DOHH2 (cell line): ENCODE measurements at regions not wholly inside any gene's neighbourhood (a gene's known extent, or its start where the extent isn't known, plus 50 kb on each side); places are given as distances from the start of the nearest gene placed in this dataset.
"Not testable (repeated sequence)": the region's sequence is repeated elsewhere in the genome, so short reads cannot be mapped to it uniquely, and the experiment has no call there.

Experiments used
- H3F3A ChIP-seq: fragments of 200-600 bp; sonication (generic), shearing (Covaris generic); 2 replicates; pipeline ENCODE4 v1.6.0; 2016; ENCODE audit warnings: antibody characterized with exemption, mild to moderate bottlenecking; ENCODE audit not compliant: control insufficient read depth, insufficient read depth
- H3K27ac ChIP-seq: fragments of 200-600 bp; sonication (generic); 2 replicates; pipeline ENCODE4 v1.5.1; 2014; ENCODE audit warnings: low read depth, mild to moderate bottlenecking, low read length, moderate library complexity
- H3K27me3 ChIP-seq: fragments of 200-600 bp; sonication (generic); 2 replicates; pipeline ENCODE4 v1.6.1; 2014; ENCODE audit warnings: mild to moderate bottlenecking, low read length, mixed read lengths; ENCODE audit not compliant: control insufficient read depth
- H3K36me3 ChIP-seq: fragments of 200-600 bp; sonication (generic); 2 replicates; pipeline ENCODE4 v1.6.1; 2014; ENCODE audit warnings: mild to moderate bottlenecking, low read length, moderate library complexity, mixed read lengths; ENCODE audit not compliant: control insufficient read depth
- H3K4me1 ChIP-seq: fragments of 200-600 bp; sonication (generic); 2 replicates; pipeline ENCODE4 v1.6.1; 2014; ENCODE audit warnings: mild to moderate bottlenecking, low read length, mixed read lengths; ENCODE audit not compliant: control insufficient read depth
- H3K4me2 ChIP-seq: fragments of 200-600 bp; sonication (generic); 2 replicates; pipeline ENCODE4 v1.6.0; 2014; ENCODE audit warnings: mild to moderate bottlenecking, low read length, moderate library complexity
- H3K4me3 ChIP-seq: fragments of 200-600 bp; sonication (generic); 2 replicates; pipeline ENCODE4 v1.5.1; 2014; ENCODE audit warnings: mild to moderate bottlenecking, low read length, mixed read lengths
- H3K79me2 ChIP-seq: fragments of 200-600 bp; sonication (generic); 2 replicates; pipeline ENCODE4 v1.6.1; 2014; ENCODE audit warnings: mild to moderate bottlenecking, low read length, mixed read lengths; ENCODE audit not compliant: control insufficient read depth
- H3K9me2 ChIP-seq: fragments of 200-600 bp; sonication (generic); replicated peaks from 2 replicates; pipeline ENCODE4 v1.6.1; 2014; ENCODE audit warnings: mild to moderate bottlenecking, low read length, mixed read lengths; ENCODE audit not compliant: control insufficient read depth
- H3K9me3 ChIP-seq: fragments of 200-600 bp; sonication (generic); 2 replicates; pipeline ENCODE4 v1.6.1; 2014; ENCODE audit warnings: antibody characterized with exemption, low read length, mixed read lengths; ENCODE audit not compliant: control insufficient read depth, insufficient read depth
- H4K20me1 ChIP-seq: fragments of 200-600 bp; sonication (generic); 2 replicates; pipeline ENCODE4 v1.6.0; 2014; ENCODE audit warnings: low read depth, mild to moderate bottlenecking, antibody characterized with exemption, low read length, moderate library complexity; ENCODE audit not compliant: control insufficient read depth, insufficient read depth
- CTCF ChIP-seq: fragments of 200-600 bp; sonication (generic); IDR thresholded peaks from one replicate; pipeline ENCODE4 v1.5.1; 2014; ENCODE audit warnings: antibody characterized with exemption, mild to moderate bottlenecking, low read depth, low read length; ENCODE audit not compliant: poor library complexity, severe bottlenecking
- EZH2phosphoT487 ChIP-seq: fragments of 200-600 bp; sonication (generic); IDR thresholded peaks from 2 replicates; pipeline ENCODE4 v1.6.1; 2017; ENCODE audit warnings: borderline replicate concordance, mild to moderate bottlenecking, antibody characterized with exemption, low read length, moderate library complexity, mixed read lengths

- Histone ChIP-seq H3K4me2 (no peak overlapping the region), H3F3A (no peaks in the 10 kb centered on the region), H3K9me2 (no peaks in the 10 kb centered on the region), H3K9me3 (no peaks in the 10 kb centered on the region), H3K4me1 (no peaks in the 10 kb centered on the region), H3K79me2 (no peaks in the 10 kb centered on the region), H3K36me3 (no peaks in the 10 kb centered on the region), H3K4me3 (no peak overlapping the region), H3K27ac (no peak overlapping the region), H4K20me1 (no peaks in the 10 kb centered on the region), H3K27me3 (no peaks in the 10 kb centered on the region)
- TF ChIP-seq CTCF (no peak), EZH2phosphoT487 (no peak)
These were observed 170.9 kb upstream of the EXOC2 start for GRCh38 chr6:863831-864230.

GRCh38 chr6:863127-863526 lies 170.2 kb upstream of the EXOC2 start:
- not testable (repeated sequence) for H3K9me2 ChIP-seq, H4K20me1 ChIP-seq, H3K4me2 ChIP-seq, H3K4me3 ChIP-seq, H3K4me1 ChIP-seq, H3K27me3 ChIP-seq, H3K9me3 ChIP-seq, H3F3A ChIP-seq, H3K36me3 ChIP-seq, H3K27ac ChIP-seq, H3K79me2 ChIP-seq

- TF ChIP-seq CTCF: no peak
- no peak overlapping the region for H3K27ac ChIP-seq
These were observed 167.0 kb upstream of the EXOC2 start for GRCh38 chr6:859936-860335.

GRCh38 chr6:854406-855118 lies 161.6 kb upstream of the EXOC2 start:
- Histone ChIP-seq H3K4me2 (no peak overlapping the region), H3K36me3 (no peaks in the 10 kb centered on the region), H3K27me3 (no peaks in the 10 kb centered on the region), H3K79me2 (no peaks in the 10 kb centered on the region), H3K4me1 (no peaks in the 10 kb centered on the region), H4K20me1 (no peaks in the 10 kb centered on the region), H3K9me3 (no peaks in the 10 kb centered on the region), H3K4me3 (no peak overlapping the region), H3F3A (no peaks in the 10 kb centered on the region), H3K9me2 (no peaks in the 10 kb centered on the region), H3K27ac (no peak overlapping the region)
- TF ChIP-seq CTCF: no peak
- TF ChIP-seq EZH2phosphoT487: no peak

More at GRCh38 chr6:859936-860335, 167.0 kb upstream of the EXOC2 start:
- Histone ChIP-seq H3K9me2 (no peaks in the 10 kb centered on the region), H3K79me2 (no peaks in the 10 kb centered on the region), H3K9me3 (no peaks in the 10 kb centered on the region), H3F3A (no peaks in the 10 kb centered on the region), H3K4me2 (no peak overlapping the region), H3K4me3 (no peak overlapping the region), H3K4me1 (no peaks in the 10 kb centered on the region), H4K20me1 (no peaks in the 10 kb centered on the region), H3K27me3 (no peaks in the 10 kb centered on the region), H3K36me3 (no peaks in the 10 kb centered on the region)

- not testable (repeated sequence) for H3K4me2 ChIP-seq, H3K4me1 ChIP-seq, H4K20me1 ChIP-seq, H3F3A ChIP-seq, H3K27ac ChIP-seq, H3K9me2 ChIP-seq, H3K27me3 ChIP-seq, H3K79me2 ChIP-seq, H3K9me3 ChIP-seq, H3K4me3 ChIP-seq, H3K36me3 ChIP-seq
These were observed 159.3 kb upstream of the EXOC2 start for GRCh38 chr6:852216-852615.
